HL-60 (cell line): ENCODE measurements at regions not wholly inside any gene's neighbourhood (a gene's known extent, or its start where the extent isn't known, plus 50 kb on each side); places are given as distances from the start of the nearest gene placed in this dataset.

Source experiments
- DNase-seq, 2 experiments: peaks; one replicate each; pipeline ENCODE4 v3.0.0-alpha.2; 2010 to 2020; ENCODE audit warnings: low read depth in 1 of 2, low spot score in 1 of 2
- H3K27ac ChIP-seq: fragments of 250-450 bp; sonication (Bioruptor Pico); replicated peaks from 2 replicates; pipeline ENCODE4 v1.5.1; 2020; ENCODE audit warnings: mild to moderate bottlenecking, moderate library complexity
- H3K27me3 ChIP-seq: fragments of 250-450 bp; sonication (Bioruptor Pico); 2 replicates; pipeline ENCODE4 v1.5.1; 2021; ENCODE audit warnings: mild to moderate bottlenecking, moderate library complexity; ENCODE audit not compliant: insufficient read depth, poor library complexity, severe bottlenecking
- H3K4me3 ChIP-seq: replicated peaks from 2 replicates; pipeline ENCODE4 v1.5.1; 2011; ENCODE audit warnings: mild to moderate bottlenecking, control low read depth, low read length; ENCODE audit not compliant: insufficient read depth
- GABPA ChIP-seq: IDR thresholded peaks from 2 replicates; pipeline ENCODE4 v1.6.1; 2012; ENCODE audit warnings: low read depth
- POLR2AphosphoS5 ChIP-seq: IDR thresholded peaks from 2 replicates; pipeline ENCODE4 v1.6.1; 2012; ENCODE audit warnings: low read depth
- SPI1 ChIP-seq: IDR thresholded peaks from 2 replicates; pipeline ENCODE4 v1.6.1; 2012; ENCODE audit warnings: low read depth, mild to moderate bottlenecking, borderline replicate concordance
- TF ChIP-seq, protein P1 (sequence below): IDR thresholded peaks from 2 replicates; pipeline ENCODE4 v1.6.1; 2012; ENCODE audit warnings: low read depth; ENCODE audit not compliant: insufficient replicate concordance
- TF ChIP-seq, protein P2 (sequence below): IDR thresholded peaks from one replicate; pipeline ENCODE4 v1.5.1; 2011; ENCODE audit warnings: low read length, control low read depth, inconsistent platforms; ENCODE audit not compliant: insufficient read depth

DNA sequence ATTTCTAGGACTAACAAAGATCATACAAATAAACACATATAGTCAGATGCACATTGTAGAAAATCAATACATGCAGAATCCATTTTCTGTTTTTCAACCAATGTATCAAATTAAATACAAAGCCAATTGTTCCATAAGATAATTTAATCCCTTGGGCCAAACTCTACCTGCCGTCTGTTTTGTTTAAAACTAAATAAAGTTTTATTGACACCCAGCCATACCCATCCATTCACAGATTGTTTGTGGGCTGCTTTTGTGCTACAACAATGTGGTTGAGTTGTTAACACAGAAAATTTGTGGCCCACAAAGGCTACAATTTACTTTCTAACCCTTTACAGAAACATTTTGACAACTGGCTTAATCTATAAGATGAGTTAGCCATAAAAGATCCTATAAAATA lies 484.0 kb upstream of the ID2 start:
- TF ChIP-seq SPI1 (no peak), POLR2AphosphoS5 (no peak), GABPA (no peak)
- TF ChIP-seq, protein P1, sequence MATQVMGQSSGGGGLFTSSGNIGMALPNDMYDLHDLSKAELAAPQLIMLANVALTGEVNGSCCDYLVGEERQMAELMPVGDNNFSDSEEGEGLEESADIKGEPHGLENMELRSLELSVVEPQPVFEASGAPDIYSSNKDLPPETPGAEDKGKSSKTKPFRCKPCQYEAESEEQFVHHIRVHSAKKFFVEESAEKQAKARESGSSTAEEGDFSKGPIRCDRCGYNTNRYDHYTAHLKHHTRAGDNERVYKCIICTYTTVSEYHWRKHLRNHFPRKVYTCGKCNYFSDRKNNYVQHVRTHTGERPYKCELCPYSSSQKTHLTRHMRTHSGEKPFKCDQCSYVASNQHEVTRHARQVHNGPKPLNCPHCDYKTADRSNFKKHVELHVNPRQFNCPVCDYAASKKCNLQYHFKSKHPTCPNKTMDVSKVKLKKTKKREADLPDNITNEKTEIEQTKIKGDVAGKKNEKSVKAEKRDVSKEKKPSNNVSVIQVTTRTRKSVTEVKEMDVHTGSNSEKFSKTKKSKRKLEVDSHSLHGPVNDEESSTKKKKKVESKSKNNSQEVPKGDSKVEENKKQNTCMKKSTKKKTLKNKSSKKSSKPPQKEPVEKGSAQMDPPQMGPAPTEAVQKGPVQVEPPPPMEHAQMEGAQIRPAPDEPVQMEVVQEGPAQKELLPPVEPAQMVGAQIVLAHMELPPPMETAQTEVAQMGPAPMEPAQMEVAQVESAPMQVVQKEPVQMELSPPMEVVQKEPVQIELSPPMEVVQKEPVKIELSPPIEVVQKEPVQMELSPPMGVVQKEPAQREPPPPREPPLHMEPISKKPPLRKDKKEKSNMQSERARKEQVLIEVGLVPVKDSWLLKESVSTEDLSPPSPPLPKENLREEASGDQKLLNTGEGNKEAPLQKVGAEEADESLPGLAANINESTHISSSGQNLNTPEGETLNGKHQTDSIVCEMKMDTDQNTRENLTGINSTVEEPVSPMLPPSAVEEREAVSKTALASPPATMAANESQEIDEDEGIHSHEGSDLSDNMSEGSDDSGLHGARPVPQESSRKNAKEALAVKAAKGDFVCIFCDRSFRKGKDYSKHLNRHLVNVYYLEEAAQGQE: no peak
- TF ChIP-seq, protein P2, sequence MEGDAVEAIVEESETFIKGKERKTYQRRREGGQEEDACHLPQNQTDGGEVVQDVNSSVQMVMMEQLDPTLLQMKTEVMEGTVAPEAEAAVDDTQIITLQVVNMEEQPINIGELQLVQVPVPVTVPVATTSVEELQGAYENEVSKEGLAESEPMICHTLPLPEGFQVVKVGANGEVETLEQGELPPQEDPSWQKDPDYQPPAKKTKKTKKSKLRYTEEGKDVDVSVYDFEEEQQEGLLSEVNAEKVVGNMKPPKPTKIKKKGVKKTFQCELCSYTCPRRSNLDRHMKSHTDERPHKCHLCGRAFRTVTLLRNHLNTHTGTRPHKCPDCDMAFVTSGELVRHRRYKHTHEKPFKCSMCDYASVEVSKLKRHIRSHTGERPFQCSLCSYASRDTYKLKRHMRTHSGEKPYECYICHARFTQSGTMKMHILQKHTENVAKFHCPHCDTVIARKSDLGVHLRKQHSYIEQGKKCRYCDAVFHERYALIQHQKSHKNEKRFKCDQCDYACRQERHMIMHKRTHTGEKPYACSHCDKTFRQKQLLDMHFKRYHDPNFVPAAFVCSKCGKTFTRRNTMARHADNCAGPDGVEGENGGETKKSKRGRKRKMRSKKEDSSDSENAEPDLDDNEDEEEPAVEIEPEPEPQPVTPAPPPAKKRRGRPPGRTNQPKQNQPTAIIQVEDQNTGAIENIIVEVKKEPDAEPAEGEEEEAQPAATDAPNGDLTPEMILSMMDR: no peak
- Histone ChIP-seq H3K4me3 (no peak overlapping the region), H3K27ac (no peak overlapping the region), H3K27me3 (no peaks in the 10 kb centered on the region)
- no peak for DNase-seq

DNA sequence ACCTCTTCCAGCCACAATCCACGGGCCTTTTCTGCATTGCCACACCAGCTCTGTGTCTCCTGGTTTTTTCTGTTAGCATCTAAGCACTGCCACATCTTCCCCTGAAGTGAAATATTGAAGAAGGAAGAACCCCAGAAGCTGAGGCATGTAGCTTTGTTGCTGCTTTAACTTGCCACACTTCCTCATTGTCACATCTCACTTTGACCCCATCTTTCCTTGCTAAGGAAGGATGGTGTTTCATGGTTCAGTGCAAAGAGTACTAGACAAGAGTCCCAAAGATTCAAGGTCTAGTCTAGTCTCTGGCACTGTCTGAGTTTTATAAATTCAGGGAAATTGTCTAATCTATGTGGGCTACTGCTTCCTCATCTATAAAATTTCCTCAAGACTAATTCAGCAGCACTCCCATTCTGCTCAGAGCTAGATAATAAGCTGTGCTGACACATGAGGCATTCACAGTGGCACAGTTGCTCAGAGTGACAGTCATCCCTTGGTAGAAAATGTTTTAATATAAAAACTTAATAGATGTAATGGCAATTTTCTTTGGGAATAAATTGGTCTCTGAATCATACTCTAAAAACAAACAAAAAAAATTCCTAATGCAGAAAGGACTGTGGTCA lies 483.0 kb upstream of the ID2 start:
- Histone ChIP-seq H3K4me3 (no peak overlapping the region), H3K27me3 (no peaks in the 10 kb centered on the region), H3K27ac (no peak overlapping the region)
- DNase-seq: peak in 1 of 2 experiments; percentile 28
- TF ChIP-seq SPI1: peak; percentile 76
- TF ChIP-seq, protein P2: no peak
- TF ChIP-seq, protein P1: no peak

DNA sequence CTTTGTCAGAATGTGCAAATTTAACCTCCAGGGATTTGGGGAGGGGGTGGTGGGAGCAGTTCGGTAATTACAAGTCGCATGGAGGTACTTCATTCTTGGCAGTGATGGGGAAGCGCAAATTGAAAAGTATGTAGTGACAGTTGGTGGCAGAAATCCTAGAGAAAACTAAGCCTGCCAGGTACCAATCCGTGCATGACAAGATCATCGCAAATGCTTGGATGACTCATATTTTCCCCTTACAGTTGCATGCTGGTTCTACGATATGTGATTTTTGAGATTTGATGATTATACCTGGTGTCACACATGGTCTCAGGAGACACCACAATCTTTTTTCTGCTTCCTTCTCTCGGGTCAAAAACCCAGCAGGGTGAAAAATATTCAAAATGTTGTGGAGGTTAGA lies 479.7 kb upstream of the ID2 start:
- Histone ChIP-seq H3K4me3 (no peak overlapping the region), H3K27me3 (no peaks in the 10 kb centered on the region), H3K27ac (no peak overlapping the region)
- no peak for DNase-seq
- TF ChIP-seq SPI1: no peak
- TF ChIP-seq, protein P1: no peak
- TF ChIP-seq POLR2AphosphoS5: no peak
- TF ChIP-seq, protein P2: no peak
- TF ChIP-seq GABPA: no peak
